Activated B cell treated with CpG ODN at 0.5 μM for 24 hours (primary cell): ENCODE measurements at regions not wholly inside any gene's neighbourhood (a gene's known extent, or its start where the extent isn't known, plus 50 kb on each side); places are given as distances from the start of the nearest gene placed in this dataset.

Experiments
- ATAC-seq: fragments of 200-7000 bp; cut with Tn5 transposase; one replicate; pipeline ENCODE4 v1.10.0; 2021; ENCODE audit warnings: low read depth, mild to moderate bottlenecking, moderate library complexity
- CTCF ChIA-PET: fragments of 350-600 bp; sonication (Branson Sonifier 250); formaldehyde crosslinking; loops from one replicate; lab custom pipeline; 2021; ENCODE audit warnings: antibody characterized with exemption; lab: Charles Lee
- POLR2A ChIA-PET: fragments of 350-600 bp; sonication (Branson Sonifier 250); formaldehyde crosslinking; loops from one replicate; lab custom pipeline; 2021; ENCODE audit warnings: antibody characterized with exemption; lab: Charles Lee
- DNase-seq: peaks from one replicate; pipeline ENCODE4 v3.0.0; 2022
- H3K27ac Mint-ChIP-seq: one replicate; pipeline ENCODE4 v1.8.0; 2020; ENCODE audit warnings: mixed read lengths
- H3K27me3 Mint-ChIP-seq: one replicate; pipeline ENCODE4 v1.8.0; 2021; ENCODE audit warnings: mixed read lengths
- H3K36me3 Mint-ChIP-seq: one replicate; pipeline ENCODE4 v1.8.0; 2021; ENCODE audit warnings: low read depth, mixed read lengths
- H3K4me1 Mint-ChIP-seq: one replicate; pipeline ENCODE4 v1.8.0; 2021; ENCODE audit warnings: mixed read lengths
- H3K4me3 Mint-ChIP-seq: one replicate; pipeline ENCODE4 v1.8.0; 2020; ENCODE audit warnings: mild to moderate bottlenecking, mixed read lengths
- H3K9me3 Mint-ChIP-seq: one replicate; pipeline ENCODE4 v1.8.0; 2020; ENCODE audit warnings: mixed read lengths
- intact Hi-C: fragments of 100-400 bp; cut with micrococcal nuclease; formaldehyde crosslinking; loops from one replicate; pipeline ENCODE4 v1.15.1; 2024
- TF ChIP-seq, protein P1 (sequence below): fragments of 200-600 bp; IDR thresholded peaks from one replicate; pipeline ENCODE4 v1.8.0; 2022; ENCODE audit warnings: antibody characterized with exemption, mild to moderate bottlenecking

DNA sequence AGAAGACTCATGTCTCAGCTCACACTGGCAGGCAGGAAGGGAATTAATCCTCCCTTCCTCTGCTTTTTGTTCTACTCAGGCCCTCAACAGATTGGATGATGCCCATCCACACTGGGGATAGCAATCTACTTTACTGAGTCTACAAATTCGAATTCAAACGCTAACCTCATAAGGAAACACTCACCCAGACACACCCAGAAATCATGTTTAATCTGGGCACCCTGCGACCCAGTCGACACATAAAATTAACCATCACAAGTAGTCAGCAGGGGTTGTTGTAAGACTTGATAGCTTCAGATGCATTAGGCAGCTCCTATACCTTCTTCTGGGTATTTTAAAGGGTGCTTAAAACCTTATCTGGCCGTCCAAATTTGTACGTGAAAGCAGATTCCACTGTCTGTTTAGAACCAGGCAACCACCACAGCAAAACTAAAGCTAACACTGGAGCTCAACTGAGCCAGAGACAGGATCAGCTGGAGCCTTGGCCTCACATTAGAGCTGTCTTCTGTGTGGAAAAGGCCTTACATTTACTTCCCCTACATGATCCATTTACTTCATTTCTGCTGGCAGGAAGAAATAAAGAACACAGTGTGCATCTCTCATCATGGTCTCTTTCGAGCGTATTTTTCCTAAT, 407.3 kb upstream of the PPP2R3A start:
- ChIA-PET POLR2A (no interaction called here), CTCF (no interaction called here)
- no peaks in the 10 kb centered on the region for H3K27me3 Mint-ChIP-seq
- intact Hi-C loops = no loop called here
- H3K9me3 Mint-ChIP-seq = no peaks in the 10 kb centered on the region
- no peak for DNase-seq
- H3K27ac Mint-ChIP-seq = no peak overlapping the region
- H3K36me3 Mint-ChIP-seq = no peaks in the 10 kb centered on the region
- no peaks in the 10 kb centered on the region for H3K4me1 Mint-ChIP-seq
- TF ChIP-seq, protein P1, sequence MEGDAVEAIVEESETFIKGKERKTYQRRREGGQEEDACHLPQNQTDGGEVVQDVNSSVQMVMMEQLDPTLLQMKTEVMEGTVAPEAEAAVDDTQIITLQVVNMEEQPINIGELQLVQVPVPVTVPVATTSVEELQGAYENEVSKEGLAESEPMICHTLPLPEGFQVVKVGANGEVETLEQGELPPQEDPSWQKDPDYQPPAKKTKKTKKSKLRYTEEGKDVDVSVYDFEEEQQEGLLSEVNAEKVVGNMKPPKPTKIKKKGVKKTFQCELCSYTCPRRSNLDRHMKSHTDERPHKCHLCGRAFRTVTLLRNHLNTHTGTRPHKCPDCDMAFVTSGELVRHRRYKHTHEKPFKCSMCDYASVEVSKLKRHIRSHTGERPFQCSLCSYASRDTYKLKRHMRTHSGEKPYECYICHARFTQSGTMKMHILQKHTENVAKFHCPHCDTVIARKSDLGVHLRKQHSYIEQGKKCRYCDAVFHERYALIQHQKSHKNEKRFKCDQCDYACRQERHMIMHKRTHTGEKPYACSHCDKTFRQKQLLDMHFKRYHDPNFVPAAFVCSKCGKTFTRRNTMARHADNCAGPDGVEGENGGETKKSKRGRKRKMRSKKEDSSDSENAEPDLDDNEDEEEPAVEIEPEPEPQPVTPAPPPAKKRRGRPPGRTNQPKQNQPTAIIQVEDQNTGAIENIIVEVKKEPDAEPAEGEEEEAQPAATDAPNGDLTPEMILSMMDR = no peak
- H3K4me3 Mint-ChIP-seq = no peak overlapping the region
- ATAC-seq = no peak

- Mint-ChIP-seq H3K4me1 (no peaks in the 10 kb centered on the region), H3K27ac (no peak overlapping the region), H3K9me3 (no peaks in the 10 kb centered on the region), H3K27me3 (no peaks in the 10 kb centered on the region), H3K36me3 (no peaks in the 10 kb centered on the region), H3K4me3 (no peak overlapping the region)
- CTCF ChIA-PET = no interaction called here
- DNase-seq (no peak), ATAC-seq (no peak)
- intact Hi-C loops = no loop called here
- POLR2A ChIA-PET = no interaction called here
- TF ChIP-seq, protein P1 = no peak
Observed at GRCh38 chr3:135558906-135559305, 406.6 kb upstream of the PPP2R3A start.

DNA sequence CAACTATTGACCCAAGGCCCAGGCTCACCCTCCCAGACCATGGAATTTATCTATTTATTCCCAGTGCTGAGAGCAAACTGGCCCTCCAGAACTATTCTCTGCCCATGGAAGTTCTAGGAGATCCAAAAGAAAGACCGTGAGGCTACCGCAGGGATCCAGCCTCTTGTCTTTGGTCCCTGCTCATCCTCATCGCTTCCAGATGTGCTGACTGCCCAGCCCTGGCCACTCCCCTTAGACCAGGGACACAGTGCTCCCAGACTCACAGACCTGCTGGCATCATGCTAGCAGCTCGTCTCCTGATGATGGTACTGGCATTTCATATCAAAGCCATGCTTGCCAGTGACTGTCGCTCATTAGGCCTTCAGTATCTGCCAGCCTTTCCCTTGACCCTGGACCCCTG, 405.7 kb upstream of the PPP2R3A start:
- no peaks in the 10 kb centered on the region for H3K36me3 Mint-ChIP-seq
- no peaks in the 10 kb centered on the region for H3K27me3 Mint-ChIP-seq
- TF ChIP-seq, protein P1 = no peak
- intact Hi-C loops = no loop called here
- no peaks in the 10 kb centered on the region for H3K9me3 Mint-ChIP-seq
- no peak overlapping the region for H3K4me3 Mint-ChIP-seq
- ATAC-seq (no peak), DNase-seq (no peak)
- ChIA-PET POLR2A (no interaction called here), CTCF (no interaction called here)
- no peak overlapping the region for H3K27ac Mint-ChIP-seq
- no peaks in the 10 kb centered on the region for H3K4me1 Mint-ChIP-seq

DNA sequence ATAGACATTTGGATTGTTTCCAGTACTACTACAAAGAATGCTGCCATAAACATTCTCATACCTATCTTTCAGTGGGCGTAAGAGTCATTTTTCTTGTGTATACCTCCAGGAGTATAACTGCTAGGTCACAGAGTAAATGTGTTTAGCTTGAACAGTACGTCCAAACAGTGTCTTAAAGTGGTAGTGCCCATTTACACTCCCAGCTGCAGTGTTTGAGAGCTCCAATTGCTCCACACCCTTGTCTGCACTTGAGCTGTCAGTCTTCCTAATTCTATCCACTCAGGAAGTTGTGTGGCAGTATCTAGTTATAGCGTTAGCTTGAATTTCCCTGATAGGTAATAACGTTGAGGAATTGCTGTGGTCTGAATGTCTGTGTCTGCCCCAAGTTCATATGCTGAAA, 404.7 kb upstream of the PPP2R3A start:
- intact Hi-C loops = no loop called here
- ChIA-PET POLR2A (no interaction called here), CTCF (no interaction called here)
- Mint-ChIP-seq H3K36me3 (no peaks in the 10 kb centered on the region), H3K9me3 (no peaks in the 10 kb centered on the region), H3K4me3 (no peak overlapping the region), H3K27me3 (no peaks in the 10 kb centered on the region), H3K4me1 (no peaks in the 10 kb centered on the region), H3K27ac (no peak overlapping the region)
- ATAC-seq (no peak), DNase-seq (no peak)
- TF ChIP-seq, protein P1 = no peak

- Mint-ChIP-seq H3K36me3 (no peaks in the 10 kb centered on the region), H3K4me3 (no peak overlapping the region), H3K9me3 (no peaks in the 10 kb centered on the region), H3K4me1 (no peaks in the 10 kb centered on the region), H3K27me3 (no peaks in the 10 kb centered on the region), H3K27ac (no peak overlapping the region)
- intact Hi-C loops = no loop called here
- DNase-seq (no peak), ATAC-seq (no peak)
- CTCF ChIA-PET = no interaction called here
- POLR2A ChIA-PET = no interaction called here
- TF ChIP-seq, protein P1 = no peak
Observed at GRCh38 chr3:135564696-135565095, 400.8 kb upstream of the PPP2R3A start.
